Right lobe of liver (tissue), 4 donors: ENCODE measurements at regions not wholly inside any gene's neighbourhood (a gene's known extent, or its start where the extent isn't known, plus 50 kb on each side); places are given as distances from the start of the nearest gene placed in this dataset.

Experiments used
- POLR2A ChIP-seq: fragments of 450-650 bp; IDR thresholded peaks from one replicate; pipeline ENCODE4 v1.6.1; 2017; ENCODE audit warnings: antibody characterized with exemption, mild to moderate bottlenecking
- TF ChIP-seq, protein P1 (sequence below), 4 donors: fragments of 200-600 bp in 3 of 4; fragments of 450-650 bp in 1 of 4; IDR thresholded peaks; one replicate each; pipeline versions ENCODE4 v1.5.1 to v1.8.0; 2016 to 2022; ENCODE audit warnings: antibody characterized with exemption in 4 of 4, mild to moderate bottlenecking in 2 of 4
- donor health status: DM: no; HTN: no; CAD: no.
- donor health status: DM: no; HTN: no; CAD: no.
- donor health status: DM: no; HTN: yes; CAD: no.

DNA sequence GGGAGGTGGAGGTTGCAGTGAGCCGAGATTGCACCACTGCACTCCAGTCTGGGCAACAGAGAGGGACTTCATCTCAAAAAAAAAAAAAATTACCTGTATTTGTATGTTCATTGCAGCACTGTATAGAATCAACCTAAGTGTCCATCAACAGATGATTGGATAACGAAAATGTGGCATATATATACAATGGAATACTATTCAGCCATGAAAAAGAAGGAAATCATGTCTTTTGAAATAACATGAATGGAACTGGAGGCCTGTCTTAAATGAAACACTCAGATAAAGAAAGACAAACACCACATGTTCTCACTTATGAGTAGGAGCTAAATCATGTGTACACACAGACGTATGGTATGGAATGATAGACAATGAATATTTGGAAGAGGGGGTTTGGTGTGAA is 59.4 kb upstream of the MEF2A start:
- TF ChIP-seq, protein P1, sequence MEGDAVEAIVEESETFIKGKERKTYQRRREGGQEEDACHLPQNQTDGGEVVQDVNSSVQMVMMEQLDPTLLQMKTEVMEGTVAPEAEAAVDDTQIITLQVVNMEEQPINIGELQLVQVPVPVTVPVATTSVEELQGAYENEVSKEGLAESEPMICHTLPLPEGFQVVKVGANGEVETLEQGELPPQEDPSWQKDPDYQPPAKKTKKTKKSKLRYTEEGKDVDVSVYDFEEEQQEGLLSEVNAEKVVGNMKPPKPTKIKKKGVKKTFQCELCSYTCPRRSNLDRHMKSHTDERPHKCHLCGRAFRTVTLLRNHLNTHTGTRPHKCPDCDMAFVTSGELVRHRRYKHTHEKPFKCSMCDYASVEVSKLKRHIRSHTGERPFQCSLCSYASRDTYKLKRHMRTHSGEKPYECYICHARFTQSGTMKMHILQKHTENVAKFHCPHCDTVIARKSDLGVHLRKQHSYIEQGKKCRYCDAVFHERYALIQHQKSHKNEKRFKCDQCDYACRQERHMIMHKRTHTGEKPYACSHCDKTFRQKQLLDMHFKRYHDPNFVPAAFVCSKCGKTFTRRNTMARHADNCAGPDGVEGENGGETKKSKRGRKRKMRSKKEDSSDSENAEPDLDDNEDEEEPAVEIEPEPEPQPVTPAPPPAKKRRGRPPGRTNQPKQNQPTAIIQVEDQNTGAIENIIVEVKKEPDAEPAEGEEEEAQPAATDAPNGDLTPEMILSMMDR (IDR thresholded peaks at IDR 0.05): no peak
- no peak for TF ChIP-seq POLR2A
